ENCODE measurements at regions not wholly inside any gene's neighbourhood (a gene's known extent, or its start where the extent isn't known, plus 50 kb on each side); places are given as distances from the start of the nearest gene placed in this dataset.

DNA sequence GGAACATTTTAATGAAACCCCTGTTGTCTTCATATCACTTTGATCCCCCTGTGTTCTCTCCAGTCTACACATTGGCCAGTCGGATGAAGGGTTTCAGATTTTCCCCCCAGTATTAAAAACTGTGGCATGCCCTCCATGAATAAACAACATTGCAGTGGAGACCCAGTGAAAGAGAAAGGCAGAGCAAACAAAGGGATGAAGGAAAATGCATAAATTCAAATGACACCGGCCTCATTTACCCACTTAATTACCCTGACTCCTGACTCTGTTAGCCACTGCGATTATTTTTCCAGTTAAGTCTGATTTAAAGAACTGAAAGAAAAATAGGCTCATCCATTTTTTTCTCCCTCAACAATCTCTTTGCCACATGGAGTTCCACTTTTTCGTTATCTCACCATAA is 569.2 kb downstream of the TFAP2B start:
- TF ChIP-seq, protein P1, sequence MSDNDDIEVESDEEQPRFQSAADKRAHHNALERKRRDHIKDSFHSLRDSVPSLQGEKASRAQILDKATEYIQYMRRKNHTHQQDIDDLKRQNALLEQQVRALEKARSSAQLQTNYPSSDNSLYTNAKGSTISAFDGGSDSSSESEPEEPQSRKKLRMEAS (IDR thresholded peaks at IDR 0.05; ENCODE audit: low read depth, low read length): no peak
- TF ChIP-seq POLR2A (IDR thresholded peaks at IDR 0.05; ENCODE audit: extremely low read depth, insufficient read length): no peak
- TF ChIP-seq, protein P2, sequence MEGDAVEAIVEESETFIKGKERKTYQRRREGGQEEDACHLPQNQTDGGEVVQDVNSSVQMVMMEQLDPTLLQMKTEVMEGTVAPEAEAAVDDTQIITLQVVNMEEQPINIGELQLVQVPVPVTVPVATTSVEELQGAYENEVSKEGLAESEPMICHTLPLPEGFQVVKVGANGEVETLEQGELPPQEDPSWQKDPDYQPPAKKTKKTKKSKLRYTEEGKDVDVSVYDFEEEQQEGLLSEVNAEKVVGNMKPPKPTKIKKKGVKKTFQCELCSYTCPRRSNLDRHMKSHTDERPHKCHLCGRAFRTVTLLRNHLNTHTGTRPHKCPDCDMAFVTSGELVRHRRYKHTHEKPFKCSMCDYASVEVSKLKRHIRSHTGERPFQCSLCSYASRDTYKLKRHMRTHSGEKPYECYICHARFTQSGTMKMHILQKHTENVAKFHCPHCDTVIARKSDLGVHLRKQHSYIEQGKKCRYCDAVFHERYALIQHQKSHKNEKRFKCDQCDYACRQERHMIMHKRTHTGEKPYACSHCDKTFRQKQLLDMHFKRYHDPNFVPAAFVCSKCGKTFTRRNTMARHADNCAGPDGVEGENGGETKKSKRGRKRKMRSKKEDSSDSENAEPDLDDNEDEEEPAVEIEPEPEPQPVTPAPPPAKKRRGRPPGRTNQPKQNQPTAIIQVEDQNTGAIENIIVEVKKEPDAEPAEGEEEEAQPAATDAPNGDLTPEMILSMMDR (IDR thresholded peaks at IDR 0.05; ENCODE audit: low read depth, low read length): no peak
- TF ChIP-seq MYC (IDR thresholded peaks at IDR 0.05; ENCODE audit: low read depth, low read length): no peak
- DNase-seq (ENCODE audit: low read depth): no peak
- H3K4me3 ChIP-seq (ENCODE audit: low read depth, low read length): no peak overlapping the region

- H3K4me3 ChIP-seq (ENCODE audit: low read depth, low read length): no peak overlapping the region
- no peak for DNase-seq (ENCODE audit: low read depth)
- TF ChIP-seq, protein P1 (IDR thresholded peaks at IDR 0.05; ENCODE audit: low read depth, low read length): no peak
- TF ChIP-seq MYC (IDR thresholded peaks at IDR 0.05; ENCODE audit: low read depth, low read length) (no peak), POLR2A (IDR thresholded peaks at IDR 0.05; ENCODE audit: extremely low read depth, insufficient read length) (no peak)
- TF ChIP-seq, protein P2 (IDR thresholded peaks at IDR 0.05; ENCODE audit: low read depth, low read length): no peak
These were observed 575.4 kb downstream of the TFAP2B start for GRCh38 chr6:51394061-51394460.

- TF ChIP-seq, protein P2 (IDR thresholded peaks at IDR 0.05; ENCODE audit: low read depth, low read length): no peak
- TF ChIP-seq, protein P1 (IDR thresholded peaks at IDR 0.05; ENCODE audit: low read depth, low read length): no peak
- no peak for TF ChIP-seq MYC (IDR thresholded peaks at IDR 0.05; ENCODE audit: low read depth, low read length)
- TF ChIP-seq POLR2A (IDR thresholded peaks at IDR 0.05; ENCODE audit: extremely low read depth, insufficient read length): no peak
- no peak for DNase-seq (ENCODE audit: low read depth)
- no peak overlapping the region for H3K4me3 ChIP-seq (ENCODE audit: low read depth, low read length)
These were observed 577.9 kb downstream of the TFAP2B start for GRCh38 chr6:51396583-51396982.

GRCh38 chr6:51398064-51398705 is 579.5 kb downstream of the TFAP2B start:
- H3K4me3 ChIP-seq (ENCODE audit: low read depth, low read length): no peak overlapping the region
- DNase-seq (ENCODE audit: low read depth): peak; percentile 19
- TF ChIP-seq, protein P1 (IDR thresholded peaks at IDR 0.05; ENCODE audit: low read depth, low read length): no peak
- TF ChIP-seq, protein P2 (IDR thresholded peaks at IDR 0.05; ENCODE audit: low read depth, low read length): no peak
- TF ChIP-seq POLR2A (IDR thresholded peaks at IDR 0.05; ENCODE audit: extremely low read depth, insufficient read length): no peak
- TF ChIP-seq MYC (IDR thresholded peaks at IDR 0.05; ENCODE audit: low read depth, low read length): no peak

DNA sequence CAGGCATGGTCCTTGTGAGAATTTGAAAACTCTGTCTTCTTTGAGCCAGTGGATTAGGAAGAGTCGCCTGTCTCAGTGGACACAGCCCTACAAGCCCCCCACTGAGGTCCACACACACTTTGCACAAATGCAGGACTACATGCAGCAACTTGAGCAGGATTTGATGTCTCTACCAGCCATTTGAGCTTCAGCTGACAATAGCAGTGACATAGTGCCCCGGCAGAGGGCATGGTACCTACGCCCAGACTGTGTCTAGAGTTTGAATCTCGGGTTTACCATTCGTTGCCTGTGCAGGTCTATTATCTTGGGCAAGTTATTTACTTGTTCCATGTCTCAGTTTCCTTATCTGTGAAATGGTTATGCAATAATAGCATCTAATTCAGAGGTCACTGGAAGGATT is 580.1 kb downstream of the TFAP2B start:
- no peak overlapping the region for H3K4me3 ChIP-seq (ENCODE audit: low read depth, low read length)
- TF ChIP-seq, protein P1 (IDR thresholded peaks at IDR 0.05; ENCODE audit: low read depth, low read length): no peak
- TF ChIP-seq, protein P2 (IDR thresholded peaks at IDR 0.05; ENCODE audit: low read depth, low read length): no peak
- peak; percentile 3 for DNase-seq (ENCODE audit: low read depth)
